ENCODE measurements at regions not wholly inside any gene's neighbourhood (a gene's known extent, or its start where the extent isn't known, plus 50 kb on each side); places are given as distances from the start of the nearest gene placed in this dataset.

GRCh38 chr15:31163769-31164572 lies 62.4 kb upstream of the TRPM1 start:
- H3K4me3 ChIP-seq (ENCODE audit: low read length): no peak overlapping the region
- no peak for TF ChIP-seq CTCF (conservative IDR thresholded peaks at IDR 0.05; ENCODE audit: low read length)
- no peak for DNase-seq (ENCODE audit: low read depth)

- DNase-seq (ENCODE audit: low read depth): no peak
- TF ChIP-seq CTCF (conservative IDR thresholded peaks at IDR 0.05; ENCODE audit: low read length): no peak
- H3K4me3 ChIP-seq (ENCODE audit: low read length): no peak overlapping the region
Measured at GRCh38 chr15:31164573-31164912, 63.0 kb upstream of the TRPM1 start.

DNA sequence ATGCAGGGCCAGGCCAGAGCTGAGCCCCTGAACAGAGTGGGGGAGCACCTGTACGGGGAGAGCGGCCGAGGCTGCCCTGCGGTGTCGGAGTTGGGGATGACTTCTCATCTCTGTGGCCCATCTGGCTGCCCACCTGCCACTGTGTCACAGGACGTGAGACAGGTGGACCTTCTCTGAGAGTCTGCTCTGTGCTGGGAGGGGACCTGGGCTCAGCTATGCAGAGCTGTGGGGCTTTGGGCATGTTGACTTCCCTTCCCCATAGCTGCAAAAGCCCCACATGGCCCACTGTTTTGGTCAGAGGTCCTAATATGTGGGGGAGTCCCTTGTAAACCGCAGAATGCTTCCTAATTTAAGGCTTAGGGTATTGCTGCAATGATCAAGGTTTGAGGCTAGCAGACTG lies 68.0 kb upstream of the TRPM1 start:
- no peak overlapping the region for H3K4me3 ChIP-seq (ENCODE audit: low read length)
- no peak for DNase-seq (ENCODE audit: low read depth)
- no peak for TF ChIP-seq CTCF (conservative IDR thresholded peaks at IDR 0.05; ENCODE audit: low read length)

- no peak overlapping the region for H3K4me3 ChIP-seq (ENCODE audit: low read length)
- no peak for DNase-seq (ENCODE audit: low read depth)
- no peak for TF ChIP-seq CTCF (conservative IDR thresholded peaks at IDR 0.05; ENCODE audit: low read length)
Measured at GRCh38 chr15:31171731-31172130, 70.2 kb upstream of the TRPM1 start.

- DNase-seq (ENCODE audit: low read depth): no peak
- no peak for TF ChIP-seq CTCF (conservative IDR thresholded peaks at IDR 0.05; ENCODE audit: low read length)
- no peak overlapping the region for H3K4me3 ChIP-seq (ENCODE audit: low read length)
Measured at GRCh38 chr15:31172606-31173005, 71.1 kb upstream of the TRPM1 start.

- DNase-seq (ENCODE audit: low read depth): no peak
- H3K4me3 ChIP-seq (ENCODE audit: low read length): no peak overlapping the region
- no peak for TF ChIP-seq CTCF (conservative IDR thresholded peaks at IDR 0.05; ENCODE audit: low read length)
Measured at GRCh38 chr15:31173790-31174450, 72.4 kb upstream of the TRPM1 start.

DNA sequence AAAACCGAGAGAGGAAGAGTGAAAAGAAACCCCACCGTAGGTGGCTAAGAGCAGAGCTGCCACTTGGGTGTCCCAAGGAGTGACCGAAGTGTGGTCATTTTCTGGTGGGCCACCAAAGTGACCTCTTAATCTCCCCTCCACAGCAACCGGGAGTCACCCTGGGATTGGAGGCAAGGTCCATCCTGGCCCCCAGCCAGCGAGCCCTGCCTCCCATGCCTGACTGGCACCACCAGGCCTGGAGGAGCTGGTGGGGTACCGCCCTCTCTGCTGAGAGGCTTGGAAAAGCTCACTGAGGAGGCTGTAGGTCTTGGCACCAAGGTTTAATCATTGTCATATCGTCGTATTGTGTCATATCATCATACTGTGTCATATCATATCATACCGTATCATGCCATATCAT lies 74.0 kb upstream of the TRPM1 start:
- DNase-seq (ENCODE audit: low read depth): no peak
- H3K4me3 ChIP-seq (ENCODE audit: low read length): no peak overlapping the region
- no peak for TF ChIP-seq CTCF (conservative IDR thresholded peaks at IDR 0.05; ENCODE audit: low read length)

All from AG10803 (cell line).